ENCODE measurements at regions not wholly inside any gene's neighbourhood (a gene's known extent, or its start where the extent isn't known, plus 50 kb on each side); places are given as distances from the start of the nearest gene placed in this dataset.

- H3K27ac ChIP-seq = no peak overlapping the region
- H3K27me3 ChIP-seq = no peaks in the 10 kb centered on the region
- H3K36me3 ChIP-seq = no peaks in the 10 kb centered on the region
- TF ChIP-seq CTCF (IDR thresholded peaks at IDR 0.05) = no peak
- H3K4me3 ChIP-seq (ENCODE audit: low read depth in 1 of 2, low read length in 1 of 2) = no peak overlapping the region
- no peaks in the 10 kb centered on the region for H3K9me3 ChIP-seq
- peaks cover 0 to 3% of the 10 kb centered on the region in 2 experiments for H3K4me1 ChIP-seq (ENCODE audit: control insufficient read depth in 1 of 2, insufficient read depth in 1 of 2, low read depth in 1 of 2, low read length in 1 of 2)
Observed at GRCh38 chr10:62453274-62453673, 79.1 kb downstream of the ZNF365 start.

GRCh38 chr10:62454687-62455397 is 80.7 kb downstream of the ZNF365 start:
- Histone ChIP-seq H3K4me3 (ENCODE audit: low read depth in 1 of 2, low read length in 1 of 2) (no peak overlapping the region), H3K27ac (no peak overlapping the region), H3K9me3 (no peaks in the 10 kb centered on the region), H3K36me3 (no peaks in the 10 kb centered on the region), H3K4me1 (ENCODE audit: control insufficient read depth in 1 of 2, insufficient read depth in 1 of 2, low read depth in 1 of 2, low read length in 1 of 2) (peaks cover 0 to 3% of the 10 kb centered on the region in 2 experiments), H3K27me3 (no peaks in the 10 kb centered on the region)
- no peak for TF ChIP-seq CTCF (IDR thresholded peaks at IDR 0.05)

- Histone ChIP-seq H3K4me3 (ENCODE audit: low read depth in 1 of 2, low read length in 1 of 2) (no peak overlapping the region), H3K4me1 (ENCODE audit: control insufficient read depth in 1 of 2, insufficient read depth in 1 of 2, low read depth in 1 of 2, low read length in 1 of 2) (peaks cover 0 to 3% of the 10 kb centered on the region in 2 experiments), H3K27ac (no peak overlapping the region), H3K36me3 (no peaks in the 10 kb centered on the region), H3K27me3 (no peaks in the 10 kb centered on the region), H3K9me3 (no peaks in the 10 kb centered on the region)
- no peak for TF ChIP-seq CTCF (IDR thresholded peaks at IDR 0.05)
Observed at GRCh38 chr10:62456611-62457101, 82.5 kb downstream of the ZNF365 start.

- no peak for TF ChIP-seq CTCF (IDR thresholded peaks at IDR 0.05)
- no peaks in the 10 kb centered on the region for H3K27me3 ChIP-seq
Observed at GRCh38 chr10:62457196-62457595, 83.0 kb downstream of the ZNF365 start.

GRCh38 chr10:62457598-62457997 is 83.4 kb downstream of the ZNF365 start:
- peaks cover 0 to 3% of the 10 kb centered on the region in 2 experiments for H3K4me1 ChIP-seq (ENCODE audit: control insufficient read depth in 1 of 2, insufficient read depth in 1 of 2, low read depth in 1 of 2, low read length in 1 of 2)
- no peaks in the 10 kb centered on the region for H3K36me3 ChIP-seq
- H3K27ac ChIP-seq = no peak overlapping the region
- H3K9me3 ChIP-seq = no peaks in the 10 kb centered on the region
- no peak for TF ChIP-seq CTCF (IDR thresholded peaks at IDR 0.05)
- H3K27me3 ChIP-seq = no peaks in the 10 kb centered on the region
- no peak overlapping the region for H3K4me3 ChIP-seq (ENCODE audit: low read depth in 1 of 2, low read length in 1 of 2)

More at GRCh38 chr10:62457196-62457595, 83.0 kb downstream of the ZNF365 start:
- Histone ChIP-seq H3K4me1 (ENCODE audit: control insufficient read depth in 1 of 2, insufficient read depth in 1 of 2, low read depth in 1 of 2, low read length in 1 of 2) (peaks cover 0 to 3% of the 10 kb centered on the region in 2 experiments), H3K4me3 (ENCODE audit: low read depth in 1 of 2, low read length in 1 of 2) (no peak overlapping the region), H3K36me3 (no peaks in the 10 kb centered on the region), H3K27ac (no peak overlapping the region), H3K9me3 (no peaks in the 10 kb centered on the region)

All from neutrophil (primary cell).